Peyer's patch (tissue), 4 donors: ENCODE measurements at regions not wholly inside any gene's neighbourhood (a gene's known extent, or its start where the extent isn't known, plus 50 kb on each side); places are given as distances from the start of the nearest gene placed in this dataset.

ENCODE experiments used
- CTCF ChIP-seq, 6 experiments: fragments of 450-650 bp in 4 of 6; fragments of 200-600 bp in 2 of 6; sonication (generic) in 1 of 6; IDR thresholded peaks; one replicate each; pipeline ENCODE4 v1.5.1; 2017 to 2019; ENCODE audit warnings: antibody characterized with exemption in 6 of 6, mild to moderate bottlenecking in 3 of 6, moderate library complexity in 1 of 6
- POLR2A ChIP-seq, 2 donors: fragments of 450-650 bp; IDR thresholded peaks; one replicate each; pipeline ENCODE4 v1.5.1; 2017; ENCODE audit warnings: antibody characterized with exemption in 2 of 2, mild to moderate bottlenecking in 2 of 2, moderate library complexity in 2 of 2

- TF ChIP-seq CTCF (IDR thresholded peaks at IDR 0.05) (no peak), POLR2A (IDR thresholded peaks at IDR 0.05) (no peak)
These were observed 79.3 kb upstream of the GALNT18 start for GRCh38 chr11:11701070-11701469.
